ENCODE measurements at regions not wholly inside any gene's neighbourhood (a gene's known extent, or its start where the extent isn't known, plus 50 kb on each side); places are given as distances from the start of the nearest gene placed in this dataset.

DNA sequence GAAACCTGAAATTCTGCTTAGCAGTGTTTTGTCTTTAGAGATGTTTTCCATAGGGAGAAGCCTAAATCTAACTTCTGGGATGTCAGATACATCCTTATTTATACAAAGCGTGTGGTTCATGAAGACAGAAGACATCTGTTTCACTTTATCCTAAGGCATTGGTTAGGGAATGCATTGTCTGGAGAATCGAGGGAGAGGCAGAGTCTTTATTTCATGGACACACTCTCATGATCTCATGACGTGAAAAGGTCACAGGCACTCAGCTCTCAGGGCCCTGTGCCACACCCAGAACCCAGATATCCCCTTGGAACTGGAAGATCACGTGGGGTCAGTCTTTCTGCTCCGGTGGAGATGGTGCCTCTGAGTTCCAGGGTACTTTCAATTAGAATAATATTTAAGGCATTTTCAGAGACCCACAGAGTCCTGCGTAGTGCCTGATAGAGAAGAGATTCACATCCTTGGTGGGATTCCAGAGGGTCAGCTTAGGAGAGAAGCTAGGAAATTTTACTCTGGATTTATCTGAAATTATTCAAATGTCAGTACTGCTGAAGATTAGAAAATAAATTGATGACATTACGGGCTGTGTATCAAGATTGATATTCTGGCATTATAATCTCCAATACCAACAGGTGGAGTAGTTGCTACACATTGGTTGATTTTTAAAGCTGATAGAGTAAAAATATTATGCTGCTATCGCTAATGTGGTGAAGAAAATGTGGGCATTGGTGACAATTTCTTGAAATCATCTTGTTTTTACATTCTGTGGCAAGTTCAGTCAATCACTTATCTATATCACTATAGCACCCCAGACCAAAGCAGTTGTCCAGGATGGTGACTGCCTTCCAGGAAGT, 378.3 kb downstream of the MTRR start:
- TF ChIP-seq, protein P1, sequence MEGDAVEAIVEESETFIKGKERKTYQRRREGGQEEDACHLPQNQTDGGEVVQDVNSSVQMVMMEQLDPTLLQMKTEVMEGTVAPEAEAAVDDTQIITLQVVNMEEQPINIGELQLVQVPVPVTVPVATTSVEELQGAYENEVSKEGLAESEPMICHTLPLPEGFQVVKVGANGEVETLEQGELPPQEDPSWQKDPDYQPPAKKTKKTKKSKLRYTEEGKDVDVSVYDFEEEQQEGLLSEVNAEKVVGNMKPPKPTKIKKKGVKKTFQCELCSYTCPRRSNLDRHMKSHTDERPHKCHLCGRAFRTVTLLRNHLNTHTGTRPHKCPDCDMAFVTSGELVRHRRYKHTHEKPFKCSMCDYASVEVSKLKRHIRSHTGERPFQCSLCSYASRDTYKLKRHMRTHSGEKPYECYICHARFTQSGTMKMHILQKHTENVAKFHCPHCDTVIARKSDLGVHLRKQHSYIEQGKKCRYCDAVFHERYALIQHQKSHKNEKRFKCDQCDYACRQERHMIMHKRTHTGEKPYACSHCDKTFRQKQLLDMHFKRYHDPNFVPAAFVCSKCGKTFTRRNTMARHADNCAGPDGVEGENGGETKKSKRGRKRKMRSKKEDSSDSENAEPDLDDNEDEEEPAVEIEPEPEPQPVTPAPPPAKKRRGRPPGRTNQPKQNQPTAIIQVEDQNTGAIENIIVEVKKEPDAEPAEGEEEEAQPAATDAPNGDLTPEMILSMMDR (IDR thresholded peaks at IDR 0.05 in 2 of 3, conservative IDR thresholded peaks at IDR 0.05 in 1 of 3; ENCODE audit: borderline replicate concordance in 1 of 3, insufficient read depth in 1 of 3, low read depth in 2 of 3, low read length in 2 of 3) = no peak
- TF ChIP-seq, protein P2, sequence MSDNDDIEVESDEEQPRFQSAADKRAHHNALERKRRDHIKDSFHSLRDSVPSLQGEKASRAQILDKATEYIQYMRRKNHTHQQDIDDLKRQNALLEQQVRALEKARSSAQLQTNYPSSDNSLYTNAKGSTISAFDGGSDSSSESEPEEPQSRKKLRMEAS (IDR thresholded peaks at IDR 0.05) = no peak
- TF ChIP-seq CEBPB (IDR thresholded peaks at IDR 0.05; ENCODE audit: low read depth) (no peak), FOSL1 (IDR thresholded peaks at IDR 0.05; ENCODE audit: low read depth) (no peak), POLR2A (IDR thresholded peaks at IDR 0.05; ENCODE audit: borderline replicate concordance, extremely low read depth, insufficient read depth, insufficient read length) (no peak), EZH2 (IDR thresholded peaks at IDR 0.05) (no peak), POLR2AphosphoS5 (IDR thresholded peaks at IDR 0.05; ENCODE audit: low read depth, low read length) (no peak), TCF7L2 (IDR thresholded peaks at IDR 0.05; ENCODE audit: borderline replicate concordance, extremely low read depth, insufficient read depth, insufficient read length) (no peak)
